ENCODE measurements at regions not wholly inside any gene's neighbourhood (a gene's known extent, or its start where the extent isn't known, plus 50 kb on each side); places are given as distances from the start of the nearest gene placed in this dataset.
A peak's percentile ranks its signal among the peaks of the same experiment; 100 is the strongest.

DNA sequence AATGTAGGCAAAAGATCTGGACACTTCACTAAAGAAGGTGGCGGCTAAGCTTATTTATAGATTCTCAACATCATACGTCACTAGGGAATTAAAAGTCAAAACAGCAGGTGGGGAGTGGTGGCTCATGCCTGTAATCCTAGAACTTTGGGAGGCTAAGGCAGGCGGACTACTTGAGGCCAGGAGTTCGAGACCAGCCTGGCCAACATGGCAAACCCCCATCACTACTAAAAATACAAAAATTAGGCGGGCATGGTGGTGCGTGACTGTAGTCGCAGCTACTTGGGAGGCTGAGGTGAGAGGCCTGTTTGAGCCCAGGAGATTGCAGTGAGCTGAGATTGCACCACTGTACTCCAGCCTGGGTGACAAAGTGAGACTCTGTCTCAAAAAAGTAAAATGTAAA is 74.6 kb downstream of the GPX5 start:
- Mint-ChIP-seq H3K36me3 (ENCODE audit: low read depth) (no peaks in the 10 kb centered on the region), H3K27ac (no peak overlapping the region), H3K4me1 (ENCODE audit: low read depth) (peaks cover 11% of the 10 kb centered on the region), H3K27me3 (ENCODE audit: insufficient read depth) (peaks cover 1% of the 10 kb centered on the region; the same call in 1 of the 2 replicates), H3K9me3 (no peaks in the 10 kb centered on the region), H3K4me3 (no peak overlapping the region)
- TF ChIP-seq, protein P1, sequence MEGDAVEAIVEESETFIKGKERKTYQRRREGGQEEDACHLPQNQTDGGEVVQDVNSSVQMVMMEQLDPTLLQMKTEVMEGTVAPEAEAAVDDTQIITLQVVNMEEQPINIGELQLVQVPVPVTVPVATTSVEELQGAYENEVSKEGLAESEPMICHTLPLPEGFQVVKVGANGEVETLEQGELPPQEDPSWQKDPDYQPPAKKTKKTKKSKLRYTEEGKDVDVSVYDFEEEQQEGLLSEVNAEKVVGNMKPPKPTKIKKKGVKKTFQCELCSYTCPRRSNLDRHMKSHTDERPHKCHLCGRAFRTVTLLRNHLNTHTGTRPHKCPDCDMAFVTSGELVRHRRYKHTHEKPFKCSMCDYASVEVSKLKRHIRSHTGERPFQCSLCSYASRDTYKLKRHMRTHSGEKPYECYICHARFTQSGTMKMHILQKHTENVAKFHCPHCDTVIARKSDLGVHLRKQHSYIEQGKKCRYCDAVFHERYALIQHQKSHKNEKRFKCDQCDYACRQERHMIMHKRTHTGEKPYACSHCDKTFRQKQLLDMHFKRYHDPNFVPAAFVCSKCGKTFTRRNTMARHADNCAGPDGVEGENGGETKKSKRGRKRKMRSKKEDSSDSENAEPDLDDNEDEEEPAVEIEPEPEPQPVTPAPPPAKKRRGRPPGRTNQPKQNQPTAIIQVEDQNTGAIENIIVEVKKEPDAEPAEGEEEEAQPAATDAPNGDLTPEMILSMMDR (IDR thresholded peaks at IDR 0.05) = no peak
- DNase-seq = no peak

DNA sequence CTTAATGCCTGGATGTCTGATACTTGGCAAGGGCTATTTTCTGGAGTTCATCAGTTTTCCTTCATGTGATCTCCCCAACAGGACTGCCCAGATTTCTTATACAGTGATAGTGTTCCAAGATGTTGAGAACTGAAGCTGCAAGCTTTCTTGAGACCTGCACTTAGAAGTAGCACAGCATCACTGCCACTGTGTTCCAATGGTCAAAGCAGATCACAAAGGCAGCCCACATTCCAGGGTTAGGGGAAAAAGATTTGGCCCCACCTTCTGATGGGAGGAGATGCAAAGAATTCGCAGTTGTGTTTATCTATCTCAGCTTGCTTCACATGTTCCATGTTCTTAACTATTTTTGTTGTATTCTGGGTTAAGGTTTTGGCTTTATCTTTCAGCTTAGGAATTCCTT is 78.2 kb downstream of the GPX5 start:
- peaks cover 9% of the 10 kb centered on the region; the same call in 1 of the 2 replicates for H3K4me1 Mint-ChIP-seq (ENCODE audit: low read depth)
- H3K27me3 Mint-ChIP-seq (ENCODE audit: insufficient read depth) = peaks cover 8% of the 10 kb centered on the region
- TF ChIP-seq, protein P1 (IDR thresholded peaks at IDR 0.05) = no peak
- H3K27ac Mint-ChIP-seq = no peak overlapping the region
- no peaks in the 10 kb centered on the region for H3K9me3 Mint-ChIP-seq
- H3K4me3 Mint-ChIP-seq = no peak overlapping the region
- no peak for DNase-seq
- H3K36me3 Mint-ChIP-seq (ENCODE audit: low read depth) = no peaks in the 10 kb centered on the region

DNA sequence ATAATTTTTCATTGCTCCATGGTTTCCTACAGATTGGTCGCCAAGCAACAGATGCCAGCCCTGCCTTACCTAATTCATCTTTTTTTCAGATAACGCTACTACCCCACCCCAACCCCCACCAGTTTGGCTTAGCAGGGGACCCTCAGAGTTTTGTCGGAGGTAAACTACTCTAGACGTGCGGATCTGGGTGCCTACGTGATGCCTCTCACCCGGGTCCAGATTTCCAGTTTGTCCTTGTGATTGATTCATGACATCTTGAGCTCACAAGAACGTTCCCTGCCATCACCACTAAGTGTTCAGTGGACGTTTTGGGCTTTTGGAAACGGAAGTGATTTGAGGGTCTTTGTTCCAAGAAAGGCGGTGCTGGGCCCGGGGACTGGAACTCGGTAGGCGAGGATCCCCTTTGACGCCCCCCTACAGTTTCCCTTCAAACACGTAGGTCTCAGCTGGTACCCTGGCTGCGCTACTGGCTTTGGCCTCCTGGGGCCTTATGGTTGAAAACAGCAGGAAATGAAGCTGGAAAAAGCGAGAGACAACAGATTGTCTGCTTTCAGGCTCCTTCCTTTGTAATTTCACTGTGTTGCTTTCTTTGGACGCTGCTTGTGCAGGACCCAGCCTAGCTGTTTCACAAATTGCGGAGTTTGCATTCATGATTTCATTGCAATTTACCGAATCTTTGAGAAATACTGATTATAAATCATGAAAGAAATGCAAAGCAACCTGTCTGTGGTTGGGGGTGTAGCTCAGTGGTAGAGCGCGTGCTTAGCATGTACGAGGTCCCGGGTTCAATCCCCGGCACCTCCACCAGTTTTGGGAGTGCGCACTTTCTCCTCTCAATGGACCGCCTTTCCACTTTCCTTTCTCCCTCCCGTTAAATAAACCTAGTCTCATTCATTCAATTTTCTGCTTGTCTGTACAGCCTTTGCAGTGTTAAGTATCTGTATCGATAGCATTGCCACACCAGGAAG is 81.0 kb downstream of the GPX5 start:
- Mint-ChIP-seq H3K27ac (peak overlapping the region; percentile 52), H3K4me1 (ENCODE audit: low read depth) (peaks cover 9% of the 10 kb centered on the region; the same call in 1 of the 2 replicates), H3K36me3 (ENCODE audit: low read depth) (no peaks in the 10 kb centered on the region), H3K27me3 (ENCODE audit: insufficient read depth) (peaks cover 8% of the 10 kb centered on the region), H3K4me3 (peak overlapping the region; percentile 89), H3K9me3 (no peaks in the 10 kb centered on the region)
- TF ChIP-seq, protein P1 (IDR thresholded peaks at IDR 0.05) = peak; percentile 76
- peak; percentile 88 for DNase-seq

DNA sequence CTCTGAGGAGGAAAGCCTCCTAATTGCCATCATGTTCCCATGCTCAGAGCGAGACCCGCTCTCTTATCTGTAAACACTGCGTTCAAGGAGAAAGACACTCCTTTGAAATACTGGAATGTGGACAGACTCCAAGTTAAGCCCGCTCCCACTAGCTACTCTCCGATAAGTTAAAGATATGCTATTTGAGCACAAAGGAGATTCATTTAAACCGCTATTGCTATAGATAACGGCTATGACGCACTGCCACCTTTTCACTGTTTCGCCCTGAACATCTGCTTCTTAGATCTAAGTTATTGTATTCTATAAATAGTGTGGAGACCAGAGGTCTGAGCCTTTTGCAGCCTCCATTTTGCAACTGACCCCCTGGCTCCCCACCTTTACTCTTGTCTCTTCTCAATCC is 82.3 kb downstream of the GPX5 start:
- H3K9me3 Mint-ChIP-seq = no peaks in the 10 kb centered on the region
- TF ChIP-seq, protein P1 (IDR thresholded peaks at IDR 0.05) = no peak
- H3K27ac Mint-ChIP-seq = no peak overlapping the region
- DNase-seq = no peak
- H3K36me3 Mint-ChIP-seq (ENCODE audit: low read depth) = no peaks in the 10 kb centered on the region
- H3K4me1 Mint-ChIP-seq (ENCODE audit: low read depth) = peaks cover 9% of the 10 kb centered on the region; the same call in 1 of the 2 replicates
- no peak overlapping the region for H3K4me3 Mint-ChIP-seq
- peaks cover 8% of the 10 kb centered on the region for H3K27me3 Mint-ChIP-seq (ENCODE audit: insufficient read depth)

DNA sequence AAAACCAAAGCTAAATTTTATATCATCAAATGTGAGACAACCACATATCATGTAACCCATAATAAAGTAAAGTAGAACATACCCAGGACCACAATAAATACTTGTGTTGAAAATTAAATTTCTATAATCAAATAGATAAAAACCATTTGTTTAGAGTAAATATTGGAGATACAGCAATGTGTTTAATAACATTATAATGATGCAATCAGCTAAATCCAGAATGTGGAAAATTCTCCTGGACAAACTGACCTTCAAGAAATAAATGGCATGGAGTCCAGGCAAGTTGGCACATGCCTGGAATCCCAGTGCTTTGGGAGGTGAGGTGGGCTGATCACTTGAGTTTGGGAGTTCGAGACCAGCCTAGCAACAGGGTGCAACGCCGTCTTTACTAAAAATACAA is 84.0 kb downstream of the GPX5 start:
- Mint-ChIP-seq H3K36me3 (ENCODE audit: low read depth) (no peaks in the 10 kb centered on the region), H3K27me3 (ENCODE audit: insufficient read depth) (peaks cover 8% of the 10 kb centered on the region)
- TF ChIP-seq, protein P1 (IDR thresholded peaks at IDR 0.05) = no peak

More for the DNA sequence above, 84.0 kb downstream of the GPX5 start:
- DNase-seq = no peak
- Mint-ChIP-seq H3K4me3 (no peak overlapping the region), H3K4me1 (ENCODE audit: low read depth) (peaks cover 9% of the 10 kb centered on the region; the same call in 1 of the 2 replicates), H3K9me3 (no peaks in the 10 kb centered on the region), H3K27ac (no peak overlapping the region)
